Parathyroid adenoma (tissue), 2 donors: ENCODE measurements at regions not wholly inside any gene's neighbourhood (a gene's known extent, or its start where the extent isn't known, plus 50 kb on each side); places are given as distances from the start of the nearest gene placed in this dataset.

Experiments used
- H2AFZ ChIP-seq: fragments of 300-600 bp; sonication (generic); one replicate; pipeline ENCODE4 v1.7.0; 2017; ENCODE audit warnings: antibody characterized with exemption, mild to moderate bottlenecking
- H3K27ac ChIP-seq: fragments of 300-600 bp; sonication (generic); one replicate; pipeline ENCODE4 v1.7.0; 2017
- H3K27me3 ChIP-seq: fragments of 300-600 bp; sonication (generic); one replicate; pipeline ENCODE4 v1.7.0; 2017; ENCODE audit warnings: low read length; ENCODE audit not compliant: control insufficient read depth, insufficient read depth
- H3K36me3 ChIP-seq: fragments of 300-600 bp; sonication (generic); one replicate; pipeline ENCODE4 v1.7.0; 2017; ENCODE audit warnings: low read length; ENCODE audit not compliant: control insufficient read depth, insufficient read depth
- H3K4me1 ChIP-seq: fragments of 300-600 bp; sonication (generic); one replicate; pipeline ENCODE4 v1.7.0; 2017; ENCODE audit warnings: control low read depth
- H3K4me2 ChIP-seq: fragments of 300-600 bp; sonication (generic); one replicate; pipeline ENCODE4 v1.7.0; 2017; ENCODE audit warnings: low read length
- H3K4me3 ChIP-seq: fragments of 300-600 bp; sonication (generic); one replicate; pipeline ENCODE4 v1.7.0; 2017; ENCODE audit warnings: low read depth, low read length
- H3K79me2 ChIP-seq: fragments of 300-600 bp; sonication (generic); one replicate; pipeline ENCODE4 v1.7.0; 2017; ENCODE audit warnings: control low read depth
- H3K9ac ChIP-seq: fragments of 300-600 bp; sonication (generic); one replicate; pipeline ENCODE4 v1.7.0; 2017; ENCODE audit warnings: mild to moderate bottlenecking
- H3K9me3 ChIP-seq: fragments of 300-600 bp; sonication (generic); one replicate; pipeline ENCODE4 v1.7.0; 2017; ENCODE audit warnings: low read length; ENCODE audit not compliant: control insufficient read depth
- TF ChIP-seq, protein P1 (sequence below): fragments of 300-600 bp; sonication (generic); IDR thresholded peaks from one replicate; pipeline ENCODE4 v1.7.0; 2017; ENCODE audit warnings: antibody characterized with exemption, mild to moderate bottlenecking
- donor health status: primary hyperparathyroidism.

GRCh38 chr2:41040782-41041520 is 589.1 kb upstream of the SLC8A1 start:
- Histone ChIP-seq H3K9me3 (no peaks in the 10 kb centered on the region), H3K27ac (no peak overlapping the region), H3K4me2 (no peak overlapping the region), H3K79me2 (no peaks in the 10 kb centered on the region), H3K4me1 (no peaks in the 10 kb centered on the region), H3K27me3 (no peaks in the 10 kb centered on the region), H3K36me3 (no peaks in the 10 kb centered on the region), H3K9ac (no peak overlapping the region), H2AFZ (no peak overlapping the region), H3K4me3 (no peak overlapping the region)
- TF ChIP-seq, protein P1, sequence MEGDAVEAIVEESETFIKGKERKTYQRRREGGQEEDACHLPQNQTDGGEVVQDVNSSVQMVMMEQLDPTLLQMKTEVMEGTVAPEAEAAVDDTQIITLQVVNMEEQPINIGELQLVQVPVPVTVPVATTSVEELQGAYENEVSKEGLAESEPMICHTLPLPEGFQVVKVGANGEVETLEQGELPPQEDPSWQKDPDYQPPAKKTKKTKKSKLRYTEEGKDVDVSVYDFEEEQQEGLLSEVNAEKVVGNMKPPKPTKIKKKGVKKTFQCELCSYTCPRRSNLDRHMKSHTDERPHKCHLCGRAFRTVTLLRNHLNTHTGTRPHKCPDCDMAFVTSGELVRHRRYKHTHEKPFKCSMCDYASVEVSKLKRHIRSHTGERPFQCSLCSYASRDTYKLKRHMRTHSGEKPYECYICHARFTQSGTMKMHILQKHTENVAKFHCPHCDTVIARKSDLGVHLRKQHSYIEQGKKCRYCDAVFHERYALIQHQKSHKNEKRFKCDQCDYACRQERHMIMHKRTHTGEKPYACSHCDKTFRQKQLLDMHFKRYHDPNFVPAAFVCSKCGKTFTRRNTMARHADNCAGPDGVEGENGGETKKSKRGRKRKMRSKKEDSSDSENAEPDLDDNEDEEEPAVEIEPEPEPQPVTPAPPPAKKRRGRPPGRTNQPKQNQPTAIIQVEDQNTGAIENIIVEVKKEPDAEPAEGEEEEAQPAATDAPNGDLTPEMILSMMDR: no peak

- H3K27me3 ChIP-seq: no peaks in the 10 kb centered on the region
- no peaks in the 10 kb centered on the region for H3K9me3 ChIP-seq
- no peak overlapping the region for H2AFZ ChIP-seq
- no peaks in the 10 kb centered on the region for H3K79me2 ChIP-seq
- H3K36me3 ChIP-seq: no peaks in the 10 kb centered on the region
- no peak overlapping the region for H3K4me2 ChIP-seq
- H3K9ac ChIP-seq: no peak overlapping the region
- H3K27ac ChIP-seq: no peak overlapping the region
- H3K4me1 ChIP-seq: no peaks in the 10 kb centered on the region
- TF ChIP-seq, protein P1: no peak
- no peak overlapping the region for H3K4me3 ChIP-seq
These were observed 590.5 kb upstream of the SLC8A1 start for GRCh38 chr2:41042343-41042742.

DNA sequence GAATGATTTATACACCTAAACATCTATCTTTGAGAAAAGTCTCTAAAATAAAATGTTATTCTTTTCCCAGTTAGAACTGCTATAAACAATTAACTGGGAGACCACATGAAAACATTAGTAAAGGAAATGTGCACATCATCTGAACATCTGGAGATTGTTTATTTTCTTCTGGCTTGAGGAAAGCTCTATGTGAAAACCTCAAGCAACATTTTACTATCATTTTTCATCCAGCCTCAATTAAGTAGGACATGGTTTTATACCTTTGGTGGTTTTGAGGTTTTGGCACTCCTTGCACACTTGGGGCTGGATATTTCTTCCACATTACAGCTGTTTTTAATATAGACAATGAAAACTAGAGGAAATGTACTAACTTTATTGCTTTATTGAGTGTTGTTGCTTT is 609.5 kb upstream of the SLC8A1 start:
- no peak overlapping the region for H2AFZ ChIP-seq
- H3K36me3 ChIP-seq: no peaks in the 10 kb centered on the region
- TF ChIP-seq, protein P1: no peak
- H3K9ac ChIP-seq: no peak overlapping the region
- H3K4me2 ChIP-seq: no peak overlapping the region
- H3K27ac ChIP-seq: no peak overlapping the region
- no peaks in the 10 kb centered on the region for H3K4me1 ChIP-seq
- no peaks in the 10 kb centered on the region for H3K27me3 ChIP-seq
- no peak overlapping the region for H3K4me3 ChIP-seq
- H3K9me3 ChIP-seq: no peaks in the 10 kb centered on the region
- no peaks in the 10 kb centered on the region for H3K79me2 ChIP-seq

DNA sequence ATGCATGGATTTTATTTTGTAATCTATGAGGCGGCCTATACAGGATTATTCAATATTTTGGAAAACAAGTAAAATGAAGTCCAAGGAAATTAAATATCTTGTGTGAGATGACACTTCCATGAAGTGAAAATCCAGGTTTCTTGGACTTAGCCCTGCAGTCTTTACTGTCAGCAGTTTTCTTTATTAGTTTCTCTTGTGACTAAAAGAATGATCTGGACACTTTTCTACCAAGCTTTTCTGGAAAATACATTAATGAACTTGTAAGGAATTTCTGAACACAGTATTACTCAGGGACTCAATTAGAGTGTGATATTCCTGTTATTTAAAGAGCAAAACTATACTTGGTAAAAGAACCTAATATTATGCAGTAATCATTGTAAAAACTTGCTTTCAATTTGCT is 610.4 kb upstream of the SLC8A1 start:
- H3K27me3 ChIP-seq: no peaks in the 10 kb centered on the region
- no peak overlapping the region for H3K27ac ChIP-seq
- H3K4me1 ChIP-seq: no peaks in the 10 kb centered on the region
- H2AFZ ChIP-seq: no peak overlapping the region
- TF ChIP-seq, protein P1: no peak
- no peak overlapping the region for H3K4me3 ChIP-seq
- H3K9ac ChIP-seq: no peak overlapping the region
- H3K36me3 ChIP-seq: no peaks in the 10 kb centered on the region
- no peak overlapping the region for H3K4me2 ChIP-seq
- H3K9me3 ChIP-seq: no peaks in the 10 kb centered on the region
- H3K79me2 ChIP-seq: no peaks in the 10 kb centered on the region

- H3K36me3 ChIP-seq: no peaks in the 10 kb centered on the region
These were observed 614.3 kb upstream of the SLC8A1 start for GRCh38 chr2:41066168-41066567.

More at GRCh38 chr2:41066168-41066567, 614.3 kb upstream of the SLC8A1 start:
- no peaks in the 10 kb centered on the region for H3K79me2 ChIP-seq
- no peak overlapping the region for H3K9ac ChIP-seq
- H3K27me3 ChIP-seq: no peaks in the 10 kb centered on the region
- no peaks in the 10 kb centered on the region for H3K4me1 ChIP-seq
- no peak overlapping the region for H2AFZ ChIP-seq
- TF ChIP-seq, protein P1: no peak
- no peak overlapping the region for H3K4me2 ChIP-seq
- no peaks in the 10 kb centered on the region for H3K9me3 ChIP-seq
- H3K4me3 ChIP-seq: no peak overlapping the region
- H3K27ac ChIP-seq: no peak overlapping the region
